Left lung (tissue), 4 donors: ENCODE measurements at regions not wholly inside any gene's neighbourhood (a gene's known extent, or its start where the extent isn't known, plus 50 kb on each side); places are given as distances from the start of the nearest gene placed in this dataset.
"Not testable (repeated sequence)": the region's sequence is repeated elsewhere in the genome, so short reads cannot be mapped to it uniquely, and the experiment has no call there.

Experiments used
- ATAC-seq: fragments of 200-7000 bp; cut with Tn5 transposase; one replicate; pipeline ENCODE4 v1.9.1; 2020; ENCODE audit warnings: moderate library complexity
- DNase-seq, 4 donors: peaks; one replicate each; pipeline ENCODE4 v3.0.0-alpha.2; 2013 to 2020
- H3K27ac ChIP-seq, 2 donors: fragments of 200-600 bp; sonication (generic) in 1 of 2; one replicate each; pipeline versions ENCODE4 v1.5.0 to v1.8.0; 2020 to 2021
- H3K27me3 ChIP-seq, 2 donors: fragments of 200-600 bp; sonication (generic) in 1 of 2; one replicate each; pipeline versions ENCODE4 v1.5.0 to v1.8.0; 2020 to 2021
- H3K36me3 ChIP-seq, 2 donors: fragments of 200-600 bp; sonication (generic) in 1 of 2; one replicate each; pipeline versions ENCODE4 v1.5.0 to v1.8.0; 2020 to 2021
- H3K4me1 ChIP-seq, 2 donors: fragments of 200-600 bp; one replicate each; pipeline ENCODE4 v1.8.0; 2021
- H3K4me3 ChIP-seq, 2 donors: fragments of 200-600 bp; sonication (generic) in 1 of 2; one replicate each; pipeline versions ENCODE4 v1.5.0 to v1.8.0; 2020 to 2021; ENCODE audit warnings: mild to moderate bottlenecking in 1 of 2
- H3K9me3 ChIP-seq, 2 donors: fragments of 200-600 bp; sonication (generic) in 1 of 2; one replicate each; pipeline versions ENCODE4 v1.5.0 to v1.8.0; 2020 to 2021
- intact Hi-C, 2 donors: fragments of 100-400 bp; cut with DNase I; formaldehyde crosslinking; loops; one replicate each; pipeline versions ENCODE4 v1.11.2 to v1.14.2; 2022
- TF ChIP-seq, protein P1 (sequence below), 2 donors: fragments of 200-600 bp; sonication (generic) in 1 of 2; IDR thresholded peaks; one replicate each; pipeline versions ENCODE4 v1.5.0 to v1.8.0; 2021; ENCODE audit warnings: antibody characterized with exemption in 2 of 2
- donor health status: DM: no; HTN: yes; CAD: no.
- donor health status: DM: no; HTN: no; CAD: no.

DNA sequence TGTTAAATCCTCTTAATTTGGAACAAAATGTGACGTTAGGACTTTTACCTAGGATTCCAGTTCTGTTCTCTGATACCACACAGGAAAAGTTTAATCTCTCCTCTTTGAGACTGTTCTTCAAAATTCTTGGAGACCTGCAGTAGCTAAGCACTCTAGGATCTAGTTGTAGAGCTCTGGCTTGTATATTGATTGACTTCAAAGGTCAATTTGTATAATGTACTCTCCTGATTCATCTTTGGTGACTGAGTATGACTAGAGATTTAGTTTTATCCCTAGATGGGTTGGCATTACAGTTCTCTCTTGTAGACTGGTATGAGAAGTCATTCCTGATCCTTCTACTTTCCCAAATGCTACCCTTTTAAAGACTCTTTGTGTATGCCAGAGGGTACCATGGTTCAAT, 168.4 kb upstream of the TPRG1 start:
- intact Hi-C loops = no loop called here
- H3K9me3 ChIP-seq = no peaks in the 10 kb centered on the region
- no peaks in the 10 kb centered on the region for H3K4me1 ChIP-seq
- H3K4me3 ChIP-seq = no peak overlapping the region
- TF ChIP-seq, protein P1, sequence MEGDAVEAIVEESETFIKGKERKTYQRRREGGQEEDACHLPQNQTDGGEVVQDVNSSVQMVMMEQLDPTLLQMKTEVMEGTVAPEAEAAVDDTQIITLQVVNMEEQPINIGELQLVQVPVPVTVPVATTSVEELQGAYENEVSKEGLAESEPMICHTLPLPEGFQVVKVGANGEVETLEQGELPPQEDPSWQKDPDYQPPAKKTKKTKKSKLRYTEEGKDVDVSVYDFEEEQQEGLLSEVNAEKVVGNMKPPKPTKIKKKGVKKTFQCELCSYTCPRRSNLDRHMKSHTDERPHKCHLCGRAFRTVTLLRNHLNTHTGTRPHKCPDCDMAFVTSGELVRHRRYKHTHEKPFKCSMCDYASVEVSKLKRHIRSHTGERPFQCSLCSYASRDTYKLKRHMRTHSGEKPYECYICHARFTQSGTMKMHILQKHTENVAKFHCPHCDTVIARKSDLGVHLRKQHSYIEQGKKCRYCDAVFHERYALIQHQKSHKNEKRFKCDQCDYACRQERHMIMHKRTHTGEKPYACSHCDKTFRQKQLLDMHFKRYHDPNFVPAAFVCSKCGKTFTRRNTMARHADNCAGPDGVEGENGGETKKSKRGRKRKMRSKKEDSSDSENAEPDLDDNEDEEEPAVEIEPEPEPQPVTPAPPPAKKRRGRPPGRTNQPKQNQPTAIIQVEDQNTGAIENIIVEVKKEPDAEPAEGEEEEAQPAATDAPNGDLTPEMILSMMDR (IDR thresholded peaks at IDR 0.05) = no peak
- no peak overlapping the region for H3K27ac ChIP-seq
- no peaks in the 10 kb centered on the region for H3K36me3 ChIP-seq
- DNase-seq = no peak
- ATAC-seq = no peak
- H3K27me3 ChIP-seq = no peaks in the 10 kb centered on the region

DNA sequence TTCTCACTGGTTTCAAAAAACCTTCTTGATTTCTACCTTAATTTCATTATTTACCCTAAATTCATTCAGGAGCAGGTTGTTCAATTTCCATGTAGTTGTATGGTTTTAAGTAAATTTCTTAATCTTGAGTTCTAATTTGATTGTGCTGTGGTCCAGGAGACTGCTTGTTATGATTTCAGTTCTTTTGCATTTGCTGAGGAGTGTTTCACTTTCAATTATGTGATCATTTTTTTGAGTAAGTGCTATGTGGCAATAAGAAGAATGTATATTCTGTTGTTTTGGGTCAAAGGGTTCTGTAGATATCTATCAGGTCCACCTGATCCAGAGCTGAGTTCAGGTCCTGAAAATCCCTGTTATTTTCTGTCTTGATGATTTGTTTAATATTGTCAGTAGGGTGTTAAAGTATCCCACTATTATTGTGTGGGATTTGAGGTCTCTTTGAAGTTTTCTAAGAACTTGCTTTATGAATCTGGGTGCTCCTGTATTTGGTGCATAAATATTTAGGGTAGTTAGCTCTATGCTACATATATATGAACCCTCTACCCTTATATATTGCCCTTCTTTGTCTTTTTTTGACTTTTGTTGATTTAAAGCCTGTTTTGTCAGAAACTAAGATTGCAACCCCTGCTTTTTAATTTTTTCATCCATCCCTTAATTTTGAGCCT, 158.4 kb upstream of the TPRG1 start:
- Histone ChIP-seq H3K27me3 (no peaks in the 10 kb centered on the region), H3K4me3 (no peak overlapping the region), H3K9me3 (peaks cover 0 to 16% of the 10 kb centered on the region in 2 donors), H3K36me3 (no peaks in the 10 kb centered on the region), H3K27ac (no peak overlapping the region), H3K4me1 (no peaks in the 10 kb centered on the region)
- ATAC-seq = no peak
- intact Hi-C loops = no loop called here
- TF ChIP-seq, protein P1 (IDR thresholded peaks at IDR 0.05) = no peak
- DNase-seq = no peak

DNA sequence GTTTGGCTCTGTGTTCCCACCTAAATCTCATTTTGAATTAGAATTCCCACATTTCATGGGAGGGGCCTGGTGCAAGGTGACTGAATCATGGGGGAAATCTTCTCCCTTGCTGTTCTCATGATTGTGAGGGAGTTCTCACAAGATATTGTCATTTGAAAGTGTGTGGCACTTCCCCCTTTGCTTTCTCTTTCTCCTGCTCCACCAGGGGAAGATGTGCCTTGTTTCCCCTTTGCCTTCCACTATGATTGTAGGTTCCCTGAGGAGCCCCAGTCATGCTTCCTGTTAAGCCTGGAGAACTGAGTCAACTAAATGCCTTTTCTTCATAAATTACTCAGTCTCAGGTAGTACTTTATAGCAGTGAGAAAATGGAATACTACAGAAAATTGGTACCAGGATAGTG, 157.2 kb upstream of the TPRG1 start:
- Histone ChIP-seq H3K36me3 (no peaks in the 10 kb centered on the region), H3K4me1 (no peaks in the 10 kb centered on the region), H3K27ac (no peak overlapping the region), H3K9me3 (peaks cover 0 to 16% of the 10 kb centered on the region in 2 donors), H3K27me3 (no peaks in the 10 kb centered on the region), H3K4me3 (no peak overlapping the region)
- TF ChIP-seq, protein P1 (IDR thresholded peaks at IDR 0.05) = no peak
- DNase-seq = no peak
- intact Hi-C loops = no loop called here
- ATAC-seq = no peak

DNA sequence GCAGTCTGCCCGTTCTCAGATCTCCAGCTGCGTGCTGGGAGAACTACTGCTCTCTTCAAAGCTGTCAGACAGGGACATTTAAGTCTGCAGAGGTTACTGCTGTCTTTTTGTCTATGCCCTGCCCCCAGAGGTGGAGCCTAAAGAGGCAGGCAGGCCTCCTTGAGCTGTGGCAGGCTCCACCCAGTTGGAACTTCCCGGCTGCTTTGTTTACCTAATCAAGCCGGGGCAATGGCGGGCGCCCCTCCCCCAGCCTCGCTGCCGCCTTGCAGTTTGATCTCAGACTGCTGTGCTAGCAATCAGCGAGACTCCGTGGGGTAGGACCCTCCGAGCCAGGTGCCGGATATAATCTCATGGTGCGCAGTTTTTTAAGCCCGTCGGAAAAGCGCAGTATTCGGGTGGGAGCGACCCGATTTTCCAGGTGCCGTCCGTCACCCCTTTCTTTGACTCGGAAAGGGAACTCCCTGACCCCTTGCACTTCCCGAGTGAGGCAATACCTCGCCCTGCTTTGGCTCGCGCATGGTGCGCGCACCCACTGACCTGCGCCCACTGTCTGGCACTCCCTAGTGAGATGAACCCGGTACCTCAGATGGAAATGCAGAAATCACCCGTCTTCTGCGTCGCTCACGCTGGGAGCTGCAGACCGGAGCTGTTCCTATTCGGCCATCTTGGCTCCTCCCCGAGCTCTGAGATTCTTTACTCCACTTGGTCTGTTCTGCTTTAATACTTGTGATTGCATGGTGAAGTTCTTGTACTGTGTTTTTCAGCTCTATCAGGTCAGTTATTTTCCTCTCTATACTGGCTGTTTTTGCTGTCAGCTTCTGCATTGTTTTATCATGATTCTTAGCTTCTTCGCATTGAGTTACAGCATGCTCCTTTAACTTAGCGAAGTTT, 148.9 kb upstream of the TPRG1 start:
- DNase-seq, H3K27ac ChIP-seq, intact Hi-C loops, H3K4me3 ChIP-seq, H3K9me3 ChIP-seq, H3K27me3 ChIP-seq, H3K4me1 ChIP-seq, ATAC-seq, H3K36me3 ChIP-seq: not testable (repeated sequence)

DNA sequence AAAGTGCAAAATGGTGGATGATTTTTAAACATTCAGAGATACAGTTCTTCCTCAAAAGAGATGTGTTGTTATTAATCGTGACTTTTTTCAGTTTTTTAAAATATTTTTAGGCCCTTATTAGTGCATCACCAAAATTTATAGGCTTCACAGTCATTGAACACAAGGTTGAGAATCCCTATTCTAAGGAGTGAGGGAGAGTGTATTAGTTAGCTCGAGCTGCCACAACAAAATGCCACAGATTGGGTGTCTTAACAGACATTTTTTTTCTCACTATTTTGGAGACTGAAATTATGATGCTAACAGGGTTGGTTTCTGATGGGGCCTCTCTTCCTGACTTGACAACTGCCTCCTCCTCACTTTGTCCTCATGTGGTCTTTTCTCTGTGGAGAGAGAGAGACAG, 145.9 kb upstream of the TPRG1 start:
- H3K27ac ChIP-seq = no peak overlapping the region
- H3K36me3 ChIP-seq = peaks cover 0 to 7% of the 10 kb centered on the region in 2 donors
- no peaks in the 10 kb centered on the region for H3K9me3 ChIP-seq
- ATAC-seq (no peak), DNase-seq (no peak)
- intact Hi-C loops = no loop called here
- H3K27me3 ChIP-seq = no peaks in the 10 kb centered on the region
- no peaks in the 10 kb centered on the region for H3K4me1 ChIP-seq
- no peak overlapping the region for H3K4me3 ChIP-seq
- TF ChIP-seq, protein P1 (IDR thresholded peaks at IDR 0.05) = no peak
